ENCODE measurements at regions not wholly inside any gene's neighbourhood (a gene's known extent, or its start where the extent isn't known, plus 50 kb on each side); places are given as distances from the start of the nearest gene placed in this dataset.

DNA sequence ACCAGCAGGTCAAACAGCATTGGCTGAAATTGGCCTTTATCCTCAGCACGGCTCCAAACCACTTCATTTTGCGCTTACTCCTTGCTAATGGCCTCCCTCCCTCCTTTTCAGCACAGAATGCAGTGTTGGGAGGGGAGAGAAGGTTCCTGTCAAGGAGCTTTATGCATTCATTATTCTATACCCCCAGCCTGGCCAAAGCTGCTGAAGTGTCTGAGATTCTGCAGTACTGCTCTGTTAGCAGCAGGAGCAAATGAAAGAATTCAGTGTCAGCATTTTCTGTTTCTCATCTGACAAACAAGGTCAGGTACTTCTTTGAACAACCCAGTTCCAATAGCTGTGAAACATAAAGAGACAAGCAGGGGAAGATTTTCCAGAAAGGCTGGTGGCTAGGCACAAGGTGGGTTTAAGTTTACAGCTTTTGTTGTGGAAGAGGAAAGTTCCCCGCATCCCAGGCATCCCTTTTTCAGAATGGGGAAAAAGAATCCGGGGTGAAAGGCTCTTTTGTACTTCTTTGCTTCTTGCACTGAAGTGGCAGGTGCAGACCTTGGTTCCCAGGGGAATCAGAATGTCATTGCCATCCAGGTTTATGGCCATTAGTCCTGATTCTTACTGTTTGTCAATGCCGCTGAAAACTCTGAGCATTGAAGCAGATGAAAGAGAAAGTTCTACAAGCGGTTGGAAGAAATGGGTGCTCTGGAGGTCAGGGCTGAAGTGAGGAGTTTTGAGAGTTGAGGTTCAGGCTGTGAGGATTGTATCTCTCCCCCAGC lies 109.3 kb upstream of the APC start:
- TF ChIP-seq, protein P1, sequence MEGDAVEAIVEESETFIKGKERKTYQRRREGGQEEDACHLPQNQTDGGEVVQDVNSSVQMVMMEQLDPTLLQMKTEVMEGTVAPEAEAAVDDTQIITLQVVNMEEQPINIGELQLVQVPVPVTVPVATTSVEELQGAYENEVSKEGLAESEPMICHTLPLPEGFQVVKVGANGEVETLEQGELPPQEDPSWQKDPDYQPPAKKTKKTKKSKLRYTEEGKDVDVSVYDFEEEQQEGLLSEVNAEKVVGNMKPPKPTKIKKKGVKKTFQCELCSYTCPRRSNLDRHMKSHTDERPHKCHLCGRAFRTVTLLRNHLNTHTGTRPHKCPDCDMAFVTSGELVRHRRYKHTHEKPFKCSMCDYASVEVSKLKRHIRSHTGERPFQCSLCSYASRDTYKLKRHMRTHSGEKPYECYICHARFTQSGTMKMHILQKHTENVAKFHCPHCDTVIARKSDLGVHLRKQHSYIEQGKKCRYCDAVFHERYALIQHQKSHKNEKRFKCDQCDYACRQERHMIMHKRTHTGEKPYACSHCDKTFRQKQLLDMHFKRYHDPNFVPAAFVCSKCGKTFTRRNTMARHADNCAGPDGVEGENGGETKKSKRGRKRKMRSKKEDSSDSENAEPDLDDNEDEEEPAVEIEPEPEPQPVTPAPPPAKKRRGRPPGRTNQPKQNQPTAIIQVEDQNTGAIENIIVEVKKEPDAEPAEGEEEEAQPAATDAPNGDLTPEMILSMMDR (IDR thresholded peaks at IDR 0.05): no peak
- TF ChIP-seq, protein P2, sequence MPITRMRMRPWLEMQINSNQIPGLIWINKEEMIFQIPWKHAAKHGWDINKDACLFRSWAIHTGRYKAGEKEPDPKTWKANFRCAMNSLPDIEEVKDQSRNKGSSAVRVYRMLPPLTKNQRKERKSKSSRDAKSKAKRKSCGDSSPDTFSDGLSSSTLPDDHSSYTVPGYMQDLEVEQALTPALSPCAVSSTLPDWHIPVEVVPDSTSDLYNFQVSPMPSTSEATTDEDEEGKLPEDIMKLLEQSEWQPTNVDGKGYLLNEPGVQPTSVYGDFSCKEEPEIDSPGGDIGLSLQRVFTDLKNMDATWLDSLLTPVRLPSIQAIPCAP (CRISPR knock-in tag; IDR thresholded peaks at IDR 0.05): no peak
- TF ChIP-seq, protein P3, sequence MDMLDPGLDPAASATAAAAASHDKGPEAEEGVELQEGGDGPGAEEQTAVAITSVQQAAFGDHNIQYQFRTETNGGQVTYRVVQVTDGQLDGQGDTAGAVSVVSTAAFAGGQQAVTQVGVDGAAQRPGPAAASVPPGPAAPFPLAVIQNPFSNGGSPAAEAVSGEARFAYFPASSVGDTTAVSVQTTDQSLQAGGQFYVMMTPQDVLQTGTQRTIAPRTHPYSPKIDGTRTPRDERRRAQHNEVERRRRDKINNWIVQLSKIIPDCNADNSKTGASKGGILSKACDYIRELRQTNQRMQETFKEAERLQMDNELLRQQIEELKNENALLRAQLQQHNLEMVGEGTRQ (CRISPR knock-in tag; IDR thresholded peaks at IDR 0.05): no peak
- no peak for TF ChIP-seq CBFB (CRISPR knock-in tag; IDR thresholded peaks at IDR 0.05; ENCODE audit: low read depth)
- TF ChIP-seq, protein P4, sequence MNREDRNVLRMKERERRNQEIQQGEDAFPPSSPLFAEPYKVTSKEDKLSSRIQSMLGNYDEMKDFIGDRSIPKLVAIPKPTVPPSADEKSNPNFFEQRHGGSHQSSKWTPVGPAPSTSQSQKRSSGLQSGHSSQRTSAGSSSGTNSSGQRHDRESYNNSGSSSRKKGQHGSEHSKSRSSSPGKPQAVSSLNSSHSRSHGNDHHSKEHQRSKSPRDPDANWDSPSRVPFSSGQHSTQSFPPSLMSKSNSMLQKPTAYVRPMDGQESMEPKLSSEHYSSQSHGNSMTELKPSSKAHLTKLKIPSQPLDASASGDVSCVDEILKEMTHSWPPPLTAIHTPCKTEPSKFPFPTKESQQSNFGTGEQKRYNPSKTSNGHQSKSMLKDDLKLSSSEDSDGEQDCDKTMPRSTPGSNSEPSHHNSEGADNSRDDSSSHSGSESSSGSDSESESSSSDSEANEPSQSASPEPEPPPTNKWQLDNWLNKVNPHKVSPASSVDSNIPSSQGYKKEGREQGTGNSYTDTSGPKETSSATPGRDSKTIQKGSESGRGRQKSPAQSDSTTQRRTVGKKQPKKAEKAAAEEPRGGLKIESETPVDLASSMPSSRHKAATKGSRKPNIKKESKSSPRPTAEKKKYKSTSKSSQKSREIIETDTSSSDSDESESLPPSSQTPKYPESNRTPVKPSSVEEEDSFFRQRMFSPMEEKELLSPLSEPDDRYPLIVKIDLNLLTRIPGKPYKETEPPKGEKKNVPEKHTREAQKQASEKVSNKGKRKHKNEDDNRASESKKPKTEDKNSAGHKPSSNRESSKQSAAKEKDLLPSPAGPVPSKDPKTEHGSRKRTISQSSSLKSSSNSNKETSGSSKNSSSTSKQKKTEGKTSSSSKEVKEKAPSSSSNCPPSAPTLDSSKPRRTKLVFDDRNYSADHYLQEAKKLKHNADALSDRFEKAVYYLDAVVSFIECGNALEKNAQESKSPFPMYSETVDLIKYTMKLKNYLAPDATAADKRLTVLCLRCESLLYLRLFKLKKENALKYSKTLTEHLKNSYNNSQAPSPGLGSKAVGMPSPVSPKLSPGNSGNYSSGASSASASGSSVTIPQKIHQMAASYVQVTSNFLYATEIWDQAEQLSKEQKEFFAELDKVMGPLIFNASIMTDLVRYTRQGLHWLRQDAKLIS (CRISPR knock-in tag; IDR thresholded peaks at IDR 0.05; ENCODE audit: borderline replicate concordance): no peak
- TF ChIP-seq TEAD4 (CRISPR knock-in tag; IDR thresholded peaks at IDR 0.05): no peak
- TF ChIP-seq JAZF1 (CRISPR knock-in tag; IDR thresholded peaks at IDR 0.05): no peak
- TF ChIP-seq, protein P5, sequence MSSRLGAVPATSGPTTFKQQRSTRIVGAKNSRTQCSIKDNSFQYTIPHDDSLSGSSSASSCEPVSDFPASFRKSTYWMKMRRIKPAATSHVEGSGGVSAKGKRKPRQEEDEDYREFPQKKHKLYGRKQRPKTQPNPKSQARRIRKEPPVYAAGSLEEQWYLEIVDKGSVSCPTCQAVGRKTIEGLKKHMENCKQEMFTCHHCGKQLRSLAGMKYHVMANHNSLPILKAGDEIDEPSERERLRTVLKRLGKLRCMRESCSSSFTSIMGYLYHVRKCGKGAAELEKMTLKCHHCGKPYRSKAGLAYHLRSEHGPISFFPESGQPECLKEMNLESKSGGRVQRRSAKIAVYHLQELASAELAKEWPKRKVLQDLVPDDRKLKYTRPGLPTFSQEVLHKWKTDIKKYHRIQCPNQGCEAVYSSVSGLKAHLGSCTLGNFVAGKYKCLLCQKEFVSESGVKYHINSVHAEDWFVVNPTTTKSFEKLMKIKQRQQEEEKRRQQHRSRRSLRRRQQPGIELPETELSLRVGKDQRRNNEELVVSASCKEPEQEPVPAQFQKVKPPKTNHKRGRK (CRISPR knock-in tag; IDR thresholded peaks at IDR 0.05; ENCODE audit: borderline replicate concordance): no peak

Data from WTC11 (cell line).